ENCODE measurements at regions not wholly inside any gene's neighbourhood (a gene's known extent, or its start where the extent isn't known, plus 50 kb on each side); places are given as distances from the start of the nearest gene placed in this dataset.

GRCh38 chr17:63095459-63095858 is 129.4 kb downstream of the TANC2 start:
- H3K9me2 ChIP-seq (replicated peaks; ENCODE audit: insufficient read depth, low read length) = no peaks in the 10 kb centered on the region
- no peak overlapping the region for H3K9ac ChIP-seq (ENCODE audit: low read length)
- H3K79me2 ChIP-seq (ENCODE audit: insufficient read depth, low read length) = no peaks in the 10 kb centered on the region
- H3K4me2 ChIP-seq (ENCODE audit: low read depth, low read length, poor library complexity, severe bottlenecking) = no peak overlapping the region
- H3K4me3 ChIP-seq (ENCODE audit: insufficient read depth, low read length, poor library complexity, severe bottlenecking) = no peak overlapping the region
- H2AFZ ChIP-seq (ENCODE audit: low read depth, low read length, severe bottlenecking) = no peak overlapping the region
- H4K20me1 ChIP-seq (ENCODE audit: low read depth, low read length) = no peaks in the 10 kb centered on the region
- no peaks in the 10 kb centered on the region for H3K36me3 ChIP-seq (ENCODE audit: low read length)
- H3K27ac ChIP-seq (ENCODE audit: low read depth, low read length) = no peak overlapping the region
- no peaks in the 10 kb centered on the region for H3K27me3 ChIP-seq (ENCODE audit: low read length)
- no peak for TF ChIP-seq EZH2phosphoT487 (conservative IDR thresholded peaks at IDR 0.05; ENCODE audit: low read length)
- TF ChIP-seq, protein P1, sequence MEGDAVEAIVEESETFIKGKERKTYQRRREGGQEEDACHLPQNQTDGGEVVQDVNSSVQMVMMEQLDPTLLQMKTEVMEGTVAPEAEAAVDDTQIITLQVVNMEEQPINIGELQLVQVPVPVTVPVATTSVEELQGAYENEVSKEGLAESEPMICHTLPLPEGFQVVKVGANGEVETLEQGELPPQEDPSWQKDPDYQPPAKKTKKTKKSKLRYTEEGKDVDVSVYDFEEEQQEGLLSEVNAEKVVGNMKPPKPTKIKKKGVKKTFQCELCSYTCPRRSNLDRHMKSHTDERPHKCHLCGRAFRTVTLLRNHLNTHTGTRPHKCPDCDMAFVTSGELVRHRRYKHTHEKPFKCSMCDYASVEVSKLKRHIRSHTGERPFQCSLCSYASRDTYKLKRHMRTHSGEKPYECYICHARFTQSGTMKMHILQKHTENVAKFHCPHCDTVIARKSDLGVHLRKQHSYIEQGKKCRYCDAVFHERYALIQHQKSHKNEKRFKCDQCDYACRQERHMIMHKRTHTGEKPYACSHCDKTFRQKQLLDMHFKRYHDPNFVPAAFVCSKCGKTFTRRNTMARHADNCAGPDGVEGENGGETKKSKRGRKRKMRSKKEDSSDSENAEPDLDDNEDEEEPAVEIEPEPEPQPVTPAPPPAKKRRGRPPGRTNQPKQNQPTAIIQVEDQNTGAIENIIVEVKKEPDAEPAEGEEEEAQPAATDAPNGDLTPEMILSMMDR (IDR thresholded peaks at IDR 0.05; ENCODE audit: insufficient read depth, low read length, poor library complexity, severe bottlenecking) = no peak
- H3F3A ChIP-seq (ENCODE audit: insufficient read depth) = no peaks in the 10 kb centered on the region
- H3K9me3 ChIP-seq (ENCODE audit: insufficient read depth, low read length) = no peaks in the 10 kb centered on the region

DNA sequence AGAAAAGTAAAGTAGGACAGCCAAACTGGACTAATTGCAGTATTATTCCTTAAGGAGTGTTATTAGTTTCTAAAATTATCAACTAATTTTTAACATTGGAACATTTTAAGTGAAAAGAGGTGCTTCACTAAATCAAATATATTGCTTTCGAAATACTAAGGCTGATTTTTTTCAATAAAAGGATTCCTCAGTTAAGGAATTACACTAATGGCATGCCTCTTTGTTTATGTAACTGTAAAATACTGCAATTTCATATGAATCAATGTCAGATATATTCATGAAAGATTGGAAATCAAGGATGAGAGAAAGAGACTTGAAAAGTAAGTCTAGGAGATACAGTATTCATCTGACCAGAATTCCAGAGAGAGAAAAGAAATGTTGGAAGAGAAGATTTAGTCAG is 129.8 kb downstream of the TANC2 start:
- no peak overlapping the region for H2AFZ ChIP-seq (ENCODE audit: low read depth, low read length, severe bottlenecking)
- no peaks in the 10 kb centered on the region for H3K79me2 ChIP-seq (ENCODE audit: insufficient read depth, low read length)
- H3K4me2 ChIP-seq (ENCODE audit: low read depth, low read length, poor library complexity, severe bottlenecking) = no peak overlapping the region

GRCh38 chr17:63096426-63096825 is 130.4 kb downstream of the TANC2 start:
- H3K4me2 ChIP-seq (ENCODE audit: low read depth, low read length, poor library complexity, severe bottlenecking) = no peak overlapping the region

More for the DNA sequence above, 129.8 kb downstream of the TANC2 start:
- Histone ChIP-seq H3K27ac (ENCODE audit: low read depth, low read length) (no peak overlapping the region), H3K27me3 (ENCODE audit: low read length) (no peaks in the 10 kb centered on the region), H3K36me3 (ENCODE audit: low read length) (no peaks in the 10 kb centered on the region), H3K9me2 (replicated peaks; ENCODE audit: insufficient read depth, low read length) (no peaks in the 10 kb centered on the region), H4K20me1 (ENCODE audit: low read depth, low read length) (no peaks in the 10 kb centered on the region), H3K9me3 (ENCODE audit: insufficient read depth, low read length) (no peaks in the 10 kb centered on the region), H3F3A (ENCODE audit: insufficient read depth) (no peaks in the 10 kb centered on the region), H3K4me3 (ENCODE audit: insufficient read depth, low read length, poor library complexity, severe bottlenecking) (no peak overlapping the region), H3K9ac (ENCODE audit: low read length) (no peak overlapping the region)
- TF ChIP-seq, protein P1 (IDR thresholded peaks at IDR 0.05; ENCODE audit: insufficient read depth, low read length, poor library complexity, severe bottlenecking) = no peak
- no peak for TF ChIP-seq EZH2phosphoT487 (conservative IDR thresholded peaks at IDR 0.05; ENCODE audit: low read length)

More at GRCh38 chr17:63096426-63096825, 130.4 kb downstream of the TANC2 start:
- Histone ChIP-seq H2AFZ (ENCODE audit: low read depth, low read length, severe bottlenecking) (no peak overlapping the region), H3K9ac (ENCODE audit: low read length) (no peak overlapping the region), H3K27ac (ENCODE audit: low read depth, low read length) (no peak overlapping the region), H3K9me2 (replicated peaks; ENCODE audit: insufficient read depth, low read length) (no peaks in the 10 kb centered on the region), H3K36me3 (ENCODE audit: low read length) (no peaks in the 10 kb centered on the region), H3K79me2 (ENCODE audit: insufficient read depth, low read length) (no peaks in the 10 kb centered on the region), H3K9me3 (ENCODE audit: insufficient read depth, low read length) (no peaks in the 10 kb centered on the region), H3K4me3 (ENCODE audit: insufficient read depth, low read length, poor library complexity, severe bottlenecking) (no peak overlapping the region), H3F3A (ENCODE audit: insufficient read depth) (no peaks in the 10 kb centered on the region), H3K27me3 (ENCODE audit: low read length) (no peaks in the 10 kb centered on the region), H4K20me1 (ENCODE audit: low read depth, low read length) (no peaks in the 10 kb centered on the region)
- TF ChIP-seq EZH2phosphoT487 (conservative IDR thresholded peaks at IDR 0.05; ENCODE audit: low read length) = no peak
- TF ChIP-seq, protein P1 (IDR thresholded peaks at IDR 0.05; ENCODE audit: insufficient read depth, low read length, poor library complexity, severe bottlenecking) = no peak
